Activated B cell treated with CpG ODN at 0.5 μM for 24 hours (primary cell): ENCODE measurements at regions not wholly inside any gene's neighbourhood (a gene's known extent, or its start where the extent isn't known, plus 50 kb on each side); places are given as distances from the start of the nearest gene placed in this dataset.

Experiments
- ATAC-seq: fragments of 200-7000 bp; cut with Tn5 transposase; one replicate; pipeline ENCODE4 v1.10.0; 2021; ENCODE audit warnings: low read depth, mild to moderate bottlenecking, moderate library complexity
- CTCF ChIA-PET: fragments of 350-600 bp; sonication (Branson Sonifier 250); formaldehyde crosslinking; loops from one replicate; lab custom pipeline; 2021; ENCODE audit warnings: antibody characterized with exemption; lab: Charles Lee
- POLR2A ChIA-PET: fragments of 350-600 bp; sonication (Branson Sonifier 250); formaldehyde crosslinking; loops from one replicate; lab custom pipeline; 2021; ENCODE audit warnings: antibody characterized with exemption; lab: Charles Lee
- DNase-seq: peaks from one replicate; pipeline ENCODE4 v3.0.0; 2022
- H3K27ac Mint-ChIP-seq: one replicate; pipeline ENCODE4 v1.8.0; 2020; ENCODE audit warnings: mixed read lengths
- H3K27me3 Mint-ChIP-seq: one replicate; pipeline ENCODE4 v1.8.0; 2021; ENCODE audit warnings: mixed read lengths
- H3K36me3 Mint-ChIP-seq: one replicate; pipeline ENCODE4 v1.8.0; 2021; ENCODE audit warnings: low read depth, mixed read lengths
- H3K4me1 Mint-ChIP-seq: one replicate; pipeline ENCODE4 v1.8.0; 2021; ENCODE audit warnings: mixed read lengths
- H3K4me3 Mint-ChIP-seq: one replicate; pipeline ENCODE4 v1.8.0; 2020; ENCODE audit warnings: mild to moderate bottlenecking, mixed read lengths
- H3K9me3 Mint-ChIP-seq: one replicate; pipeline ENCODE4 v1.8.0; 2020; ENCODE audit warnings: mixed read lengths
- intact Hi-C: fragments of 100-400 bp; cut with micrococcal nuclease; formaldehyde crosslinking; loops from one replicate; pipeline ENCODE4 v1.15.1; 2024
- TF ChIP-seq, protein P1 (sequence below): fragments of 200-600 bp; IDR thresholded peaks from one replicate; pipeline ENCODE4 v1.8.0; 2022; ENCODE audit warnings: antibody characterized with exemption, mild to moderate bottlenecking

DNA sequence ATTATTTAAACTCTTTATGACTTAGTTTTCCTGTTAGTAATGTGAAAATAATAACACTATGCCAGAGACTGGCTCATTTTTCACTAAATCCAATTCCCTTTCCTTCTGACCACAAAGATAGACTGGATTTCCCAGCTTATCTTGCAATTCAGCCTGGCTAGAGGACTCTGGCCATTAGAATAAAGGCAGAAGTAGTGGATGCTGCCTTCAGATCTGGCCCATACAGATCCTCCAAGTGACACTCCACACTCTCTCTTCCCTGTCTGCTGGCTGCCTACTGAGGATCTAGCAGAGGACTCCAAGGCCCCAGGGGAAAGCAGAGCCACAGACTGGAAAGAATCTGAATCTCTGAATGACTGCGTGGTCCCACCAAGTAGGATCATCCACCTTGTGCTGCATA is 188.8 kb upstream of the LMNTD1 start:
- ChIA-PET POLR2A (no interaction called here), CTCF (no interaction called here)
- Mint-ChIP-seq H3K27ac (no peak overlapping the region), H3K4me1 (no peaks in the 10 kb centered on the region), H3K4me3 (no peak overlapping the region), H3K27me3 (peaks cover 5% of the 10 kb centered on the region), H3K9me3 (peaks cover 2% of the 10 kb centered on the region), H3K36me3 (no peaks in the 10 kb centered on the region)
- ATAC-seq: no peak
- DNase-seq: no peak
- TF ChIP-seq, protein P1, sequence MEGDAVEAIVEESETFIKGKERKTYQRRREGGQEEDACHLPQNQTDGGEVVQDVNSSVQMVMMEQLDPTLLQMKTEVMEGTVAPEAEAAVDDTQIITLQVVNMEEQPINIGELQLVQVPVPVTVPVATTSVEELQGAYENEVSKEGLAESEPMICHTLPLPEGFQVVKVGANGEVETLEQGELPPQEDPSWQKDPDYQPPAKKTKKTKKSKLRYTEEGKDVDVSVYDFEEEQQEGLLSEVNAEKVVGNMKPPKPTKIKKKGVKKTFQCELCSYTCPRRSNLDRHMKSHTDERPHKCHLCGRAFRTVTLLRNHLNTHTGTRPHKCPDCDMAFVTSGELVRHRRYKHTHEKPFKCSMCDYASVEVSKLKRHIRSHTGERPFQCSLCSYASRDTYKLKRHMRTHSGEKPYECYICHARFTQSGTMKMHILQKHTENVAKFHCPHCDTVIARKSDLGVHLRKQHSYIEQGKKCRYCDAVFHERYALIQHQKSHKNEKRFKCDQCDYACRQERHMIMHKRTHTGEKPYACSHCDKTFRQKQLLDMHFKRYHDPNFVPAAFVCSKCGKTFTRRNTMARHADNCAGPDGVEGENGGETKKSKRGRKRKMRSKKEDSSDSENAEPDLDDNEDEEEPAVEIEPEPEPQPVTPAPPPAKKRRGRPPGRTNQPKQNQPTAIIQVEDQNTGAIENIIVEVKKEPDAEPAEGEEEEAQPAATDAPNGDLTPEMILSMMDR: no peak
- intact Hi-C loops: no loop called here

GRCh38 chr12:25743679-25744215 is 190.7 kb upstream of the LMNTD1 start:
- no peak overlapping the region for H3K27ac Mint-ChIP-seq
- POLR2A ChIA-PET: no interaction called here
- H3K36me3 Mint-ChIP-seq: no peaks in the 10 kb centered on the region
- intact Hi-C loops: no loop called here
- no peak overlapping the region for H3K4me3 Mint-ChIP-seq
- no peaks in the 10 kb centered on the region for H3K4me1 Mint-ChIP-seq
- DNase-seq: no peak
- CTCF ChIA-PET: no interaction called here
- TF ChIP-seq, protein P1: no peak
- H3K27me3 Mint-ChIP-seq: peaks cover 7% of the 10 kb centered on the region
- ATAC-seq: no peak
- H3K9me3 Mint-ChIP-seq: no peaks in the 10 kb centered on the region

DNA sequence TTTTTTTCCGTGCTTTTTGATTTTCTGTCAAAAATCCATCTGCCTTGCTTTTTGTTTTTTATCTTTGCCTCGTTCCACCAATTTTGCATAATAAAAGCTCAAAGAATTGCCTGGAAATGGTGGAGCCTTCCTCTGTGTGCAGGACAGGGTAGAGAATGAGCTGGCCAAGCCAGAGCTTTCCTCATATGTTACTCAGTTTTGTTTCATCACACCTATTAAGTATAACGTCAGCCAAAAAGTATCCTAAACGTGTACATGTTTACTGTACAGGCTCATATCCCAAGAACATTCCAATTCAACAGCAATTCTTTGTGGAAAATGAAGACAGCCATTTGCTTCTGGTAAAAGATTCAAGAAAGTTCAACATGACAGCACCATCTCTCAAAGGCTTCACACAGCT is 191.2 kb upstream of the LMNTD1 start:
- H3K36me3 Mint-ChIP-seq: no peaks in the 10 kb centered on the region
- POLR2A ChIA-PET: no interaction called here
- no peak overlapping the region for H3K27ac Mint-ChIP-seq
- no peak for ATAC-seq
- no peaks in the 10 kb centered on the region for H3K9me3 Mint-ChIP-seq
- intact Hi-C loops: no loop called here
- no peaks in the 10 kb centered on the region for H3K4me1 Mint-ChIP-seq
- CTCF ChIA-PET: no interaction called here
- peaks cover 8% of the 10 kb centered on the region for H3K27me3 Mint-ChIP-seq
- H3K4me3 Mint-ChIP-seq: no peak overlapping the region
- DNase-seq: no peak
- TF ChIP-seq, protein P1: no peak

DNA sequence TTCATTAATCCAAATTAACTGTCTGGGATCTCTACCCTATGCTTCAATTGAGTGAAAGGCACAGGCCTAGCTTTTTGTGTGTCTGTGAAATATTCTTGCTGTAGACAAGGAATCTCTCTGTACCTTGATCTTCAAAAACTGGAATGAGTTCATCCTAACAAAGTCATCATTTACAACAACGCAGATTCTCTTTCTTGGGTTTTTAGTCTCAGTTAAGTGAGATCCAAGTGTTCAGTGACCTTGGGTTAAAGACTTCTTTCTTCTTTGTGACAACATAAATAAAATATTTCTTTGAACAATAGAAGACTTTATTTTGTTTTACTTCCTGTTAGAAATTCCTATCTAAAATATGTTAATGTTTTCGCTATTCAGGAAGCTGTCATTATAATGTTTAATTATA is 192.2 kb upstream of the LMNTD1 start:
- ATAC-seq (no peak), DNase-seq (no peak)
- ChIA-PET CTCF (no interaction called here), POLR2A (no interaction called here)
- no peak overlapping the region for H3K27ac Mint-ChIP-seq
- H3K9me3 Mint-ChIP-seq: no peaks in the 10 kb centered on the region
- H3K27me3 Mint-ChIP-seq: peaks cover 8% of the 10 kb centered on the region
- H3K4me1 Mint-ChIP-seq: no peaks in the 10 kb centered on the region
- no peaks in the 10 kb centered on the region for H3K36me3 Mint-ChIP-seq
- intact Hi-C loops: no loop called here
- H3K4me3 Mint-ChIP-seq: no peak overlapping the region
- TF ChIP-seq, protein P1: no peak

DNA sequence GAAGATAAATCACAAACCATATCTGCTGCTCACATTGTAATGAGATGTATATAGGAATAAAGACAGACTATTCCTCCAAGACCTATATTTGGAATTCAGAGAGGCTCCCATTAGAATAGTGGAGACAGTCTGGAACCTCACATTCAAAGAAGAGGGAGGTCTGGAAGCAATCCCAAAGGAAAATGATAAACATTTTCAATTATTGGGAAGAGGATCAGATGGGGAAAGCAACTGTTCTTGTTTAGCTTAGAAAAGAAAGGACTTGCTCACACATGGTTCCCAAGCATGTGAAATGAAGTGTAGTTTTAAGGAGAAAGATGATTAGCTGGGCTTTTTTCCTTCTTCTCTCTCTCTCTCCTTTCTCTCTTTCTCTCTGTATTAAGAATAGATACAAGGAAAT is 193.0 kb upstream of the LMNTD1 start:
- Mint-ChIP-seq H3K36me3 (no peaks in the 10 kb centered on the region), H3K9me3 (no peaks in the 10 kb centered on the region), H3K27ac (no peak overlapping the region), H3K27me3 (peaks cover 5% of the 10 kb centered on the region), H3K4me3 (no peak overlapping the region), H3K4me1 (no peaks in the 10 kb centered on the region)
- POLR2A ChIA-PET: no interaction called here
- CTCF ChIA-PET: no interaction called here
- ATAC-seq (no peak), DNase-seq (no peak)
- intact Hi-C loops: no loop called here
- TF ChIP-seq, protein P1: no peak
